GM23248 (cell line): ENCODE measurements at regions not wholly inside any gene's neighbourhood (a gene's known extent, or its start where the extent isn't known, plus 50 kb on each side); places are given as distances from the start of the nearest gene placed in this dataset.

ENCODE experiments used
- DNase-seq: peaks from one replicate; pipeline ENCODE4 v3.0.0-alpha.2; 2015
- H2AFZ ChIP-seq: fragments of 200-600 bp; sonication (generic); 2 replicates; pipeline ENCODE4 v1.6.1; 2016; ENCODE audit warnings: antibody characterized with exemption
- H3F3A ChIP-seq: fragments of 200-600 bp; sonication (generic); 2 replicates; pipeline ENCODE4 v1.6.1; 2016; ENCODE audit warnings: mild to moderate bottlenecking, antibody characterized with exemption, mixed run types; ENCODE audit not compliant: insufficient read depth
- H3K27ac ChIP-seq: fragments of 200-600 bp; sonication (generic); 2 replicates; pipeline ENCODE4 v1.5.1; 2016; ENCODE audit warnings: mild to moderate bottlenecking
- H3K27me3 ChIP-seq: fragments of 200-600 bp; sonication (generic); replicated peaks from 2 replicates; pipeline ENCODE4 v1.6.1; 2016; ENCODE audit warnings: mild to moderate bottlenecking; ENCODE audit not compliant: insufficient read depth
- H3K36me3 ChIP-seq: fragments of 200-600 bp; sonication (generic); 2 replicates; pipeline ENCODE4 v1.6.1; 2016; ENCODE audit warnings: low read depth, mild to moderate bottlenecking
- H3K4me1 ChIP-seq: fragments of 200-600 bp; sonication (generic); 2 replicates; pipeline ENCODE4 v1.6.1; 2016; ENCODE audit warnings: mild to moderate bottlenecking; ENCODE audit not compliant: insufficient read depth
- H3K4me2 ChIP-seq: fragments of 200-600 bp; sonication (generic); one replicate; pipeline ENCODE4 v1.6.1; 2016; ENCODE audit warnings: mild to moderate bottlenecking; ENCODE audit not compliant: unreplicated experiment
- H3K4me3 ChIP-seq: fragments of 200-600 bp; sonication (generic); 2 replicates; pipeline ENCODE4 v1.5.1; 2016; ENCODE audit warnings: mild to moderate bottlenecking
- H3K79me2 ChIP-seq: fragments of 200-600 bp; sonication (generic); 2 replicates; pipeline ENCODE4 v1.6.1; 2016; ENCODE audit warnings: mild to moderate bottlenecking; ENCODE audit not compliant: insufficient read depth
- H3K9ac ChIP-seq: fragments of 200-600 bp; sonication (generic); 2 replicates; pipeline ENCODE4 v1.6.1; 2016; ENCODE audit warnings: mild to moderate bottlenecking
- H3K9me2 ChIP-seq: fragments of 200-600 bp; sonication (generic); 2 replicates; pipeline ENCODE4 v1.6.1; 2016; ENCODE audit warnings: mixed run types, mild to moderate bottlenecking, moderate library complexity; ENCODE audit not compliant: insufficient read depth
- H3K9me3 ChIP-seq: fragments of 200-600 bp; sonication (generic); one replicate; pipeline ENCODE4 v1.6.1; 2017; ENCODE audit warnings: low read depth
- H4K20me1 ChIP-seq: fragments of 200-600 bp; sonication (generic); 2 replicates; pipeline ENCODE4 v1.6.0; 2016; ENCODE audit not compliant: insufficient read depth
- EZH2 ChIP-seq: fragments of 200-600 bp; sonication (generic); IDR thresholded peaks from 2 replicates; pipeline ENCODE4 v1.6.1; 2018; ENCODE audit warnings: antibody characterized with exemption, mild to moderate bottlenecking; ENCODE audit not compliant: insufficient read depth, poor library complexity, severe bottlenecking
- EZH2phosphoT487 ChIP-seq: fragments of 200-600 bp; sonication (generic); IDR thresholded peaks from 2 replicates; pipeline ENCODE4 v1.6.1; 2018; ENCODE audit warnings: antibody characterized with exemption, moderate library complexity, mild to moderate bottlenecking, low read depth; ENCODE audit not compliant: insufficient read depth
- WGBS, 2 experiments: methylation state at CpG; one replicate each; pipeline ENCODE4 v1.1.6; 2015 to 2017; ENCODE audit warnings: low lambda C conversion rate in 2 of 2, low coverage in 1 of 2; ENCODE audit errors: missing lambda C conversion rate in 2 of 2; 5-methylcytosine and 5-hydroxymethylcytosine counted together
- in situ Hi-C: fragments of 300-500 bp; cut with MboI; formaldehyde crosslinking; loops from 2 replicates; pipeline ENCODE4 v1.15.0; 2020

DNA sequence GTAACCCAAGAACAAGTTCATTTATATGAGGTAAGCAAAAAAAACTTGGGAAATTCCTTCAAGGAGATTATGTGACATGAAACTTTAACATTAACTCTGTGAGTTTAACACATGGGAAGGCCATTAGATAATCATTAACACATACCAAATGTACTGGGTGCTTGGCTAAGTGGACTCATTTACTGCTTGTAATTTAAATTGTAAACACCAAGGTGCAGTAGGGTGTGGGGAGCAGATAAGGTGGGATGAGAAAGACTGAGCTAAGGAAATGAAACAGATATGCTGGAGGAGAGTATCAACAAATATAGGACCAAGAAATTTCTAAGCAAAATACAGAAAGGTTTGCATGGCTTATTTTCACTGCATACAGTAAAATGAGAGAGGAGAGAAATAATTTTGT is 2384.8 kb upstream of the ACO1 start:
- TF ChIP-seq EZH2 (no peak), EZH2phosphoT487 (no peak)
- no peaks in the 10 kb centered on the region for H3K36me3 ChIP-seq
- no peak overlapping the region for H3K27ac ChIP-seq
- no peaks in the 10 kb centered on the region for H3F3A ChIP-seq
- H3K4me1 ChIP-seq = no peaks in the 10 kb centered on the region
- H3K79me2 ChIP-seq = no peaks in the 10 kb centered on the region
- no peaks in the 10 kb centered on the region for H3K9me3 ChIP-seq
- H2AFZ ChIP-seq = no peak overlapping the region
- no peaks in the 10 kb centered on the region for H3K9me2 ChIP-seq
- no peaks in the 10 kb centered on the region for H4K20me1 ChIP-seq
- H3K9ac ChIP-seq = no peak overlapping the region
- DNase-seq = no peak
- in situ Hi-C loops = no loop called here
- H3K4me3 ChIP-seq = no peak overlapping the region
- H3K4me2 ChIP-seq = no peak overlapping the region
- H3K27me3 ChIP-seq = no peaks in the 10 kb centered on the region

GRCh38 chr9:30010691-30011090 is 2373.8 kb upstream of the ACO1 start:
- H3K4me3 ChIP-seq = no peak overlapping the region
- H3K9me3 ChIP-seq = no peaks in the 10 kb centered on the region
- in situ Hi-C loops = no loop called here
- DNase-seq = no peak
- no peaks in the 10 kb centered on the region for H3F3A ChIP-seq
- no peaks in the 10 kb centered on the region for H4K20me1 ChIP-seq
- H3K27me3 ChIP-seq = no peaks in the 10 kb centered on the region
- no peak for TF ChIP-seq EZH2
- TF ChIP-seq EZH2phosphoT487 = no peak
- H3K4me1 ChIP-seq = no peaks in the 10 kb centered on the region
- H3K79me2 ChIP-seq = no peaks in the 10 kb centered on the region
- H3K27ac ChIP-seq = no peak overlapping the region
- no peak overlapping the region for H2AFZ ChIP-seq
- no peak overlapping the region for H3K4me2 ChIP-seq
- no peak overlapping the region for H3K9ac ChIP-seq
- WGBS, 2 experiments = 3 to 10% methylated on average over 3 of the region's 3 CpGs
- no peaks in the 10 kb centered on the region for H3K36me3 ChIP-seq
- no peaks in the 10 kb centered on the region for H3K9me2 ChIP-seq

GRCh38 chr9:30012622-30013021 is 2371.8 kb upstream of the ACO1 start:
- in situ Hi-C loops = no loop called here

DNA sequence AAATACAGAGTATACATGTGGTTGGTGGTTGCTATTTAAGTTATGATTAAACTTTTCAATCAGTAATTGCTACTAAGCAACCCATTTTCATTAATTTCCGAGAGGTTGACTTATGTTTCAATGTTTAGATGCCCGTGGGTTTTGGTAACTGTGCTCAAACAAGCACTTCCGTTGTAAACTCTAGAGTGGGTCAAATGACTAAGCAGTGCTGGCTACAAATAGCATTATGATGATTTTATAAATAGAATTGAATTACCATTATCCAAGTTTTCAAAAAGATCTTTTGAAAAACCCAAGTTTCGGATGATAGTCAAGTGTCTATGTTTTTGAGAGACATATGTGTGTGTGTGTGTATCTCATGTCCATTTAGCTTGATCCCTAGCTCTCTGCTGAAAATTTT is 2369.4 kb upstream of the ACO1 start:
- no peaks in the 10 kb centered on the region for H3F3A ChIP-seq
- 12 to 19% methylated on average over 4 of the region's 4 CpGs for WGBS, 2 experiments
- no peaks in the 10 kb centered on the region for H3K27me3 ChIP-seq
- no peak overlapping the region for H3K27ac ChIP-seq
- H3K4me2 ChIP-seq = no peak overlapping the region
- in situ Hi-C loops = no loop called here
- H2AFZ ChIP-seq = no peak overlapping the region
- TF ChIP-seq EZH2 (no peak), EZH2phosphoT487 (no peak)
- no peaks in the 10 kb centered on the region for H3K9me3 ChIP-seq
- no peak for DNase-seq
- H4K20me1 ChIP-seq = no peaks in the 10 kb centered on the region
- H3K79me2 ChIP-seq = no peaks in the 10 kb centered on the region
- H3K9ac ChIP-seq = no peak overlapping the region
- no peaks in the 10 kb centered on the region for H3K4me1 ChIP-seq
- no peaks in the 10 kb centered on the region for H3K9me2 ChIP-seq
- no peaks in the 10 kb centered on the region for H3K36me3 ChIP-seq
- H3K4me3 ChIP-seq = no peak overlapping the region

More at GRCh38 chr9:30012622-30013021, 2371.8 kb upstream of the ACO1 start:
- Histone ChIP-seq H3K27me3 (no peaks in the 10 kb centered on the region), H4K20me1 (no peaks in the 10 kb centered on the region), H2AFZ (no peak overlapping the region), H3K9me3 (no peaks in the 10 kb centered on the region), H3K4me2 (no peak overlapping the region), H3F3A (no peaks in the 10 kb centered on the region), H3K36me3 (no peaks in the 10 kb centered on the region), H3K4me3 (no peak overlapping the region), H3K4me1 (no peaks in the 10 kb centered on the region), H3K27ac (no peak overlapping the region), H3K9me2 (no peaks in the 10 kb centered on the region), H3K9ac (no peak overlapping the region), H3K79me2 (no peaks in the 10 kb centered on the region)
- no peak for TF ChIP-seq EZH2
- TF ChIP-seq EZH2phosphoT487 = no peak
- no peak for DNase-seq

GRCh38 chr9:30020161-30020560 is 2364.3 kb upstream of the ACO1 start:
- in situ Hi-C loops = no loop called here

More at GRCh38 chr9:30020161-30020560, 2364.3 kb upstream of the ACO1 start:
- no peak for DNase-seq
- no peaks in the 10 kb centered on the region for H3K36me3 ChIP-seq
- no peaks in the 10 kb centered on the region for H3K27me3 ChIP-seq
- no peak overlapping the region for H3K9ac ChIP-seq
- no peak overlapping the region for H3K27ac ChIP-seq
- H3K9me3 ChIP-seq = no peaks in the 10 kb centered on the region
- H3K4me1 ChIP-seq = no peaks in the 10 kb centered on the region
- no peaks in the 10 kb centered on the region for H3K79me2 ChIP-seq
- WGBS, 2 experiments = 0 to 5% methylated on average over 2 of the region's 2 CpGs
- TF ChIP-seq EZH2phosphoT487 (no peak), EZH2 (no peak)
- no peak overlapping the region for H3K4me3 ChIP-seq
- no peak overlapping the region for H2AFZ ChIP-seq
- H3F3A ChIP-seq = no peaks in the 10 kb centered on the region
- H3K9me2 ChIP-seq = no peaks in the 10 kb centered on the region; the same call in 1 of the 2 replicates
- H4K20me1 ChIP-seq = no peaks in the 10 kb centered on the region
- H3K4me2 ChIP-seq = no peak overlapping the region
